GM23338 (cell line): ENCODE measurements at regions not wholly inside any gene's neighbourhood (a gene's known extent, or its start where the extent isn't known, plus 50 kb on each side); places are given as distances from the start of the nearest gene placed in this dataset.
"Not testable (repeated sequence)": the region's sequence is repeated elsewhere in the genome, so short reads cannot be mapped to it uniquely, and the experiment has no call there.

Experiments used
- ATAC-seq: fragments of 200-7000 bp; cut with Tn5 transposase; 3 replicates; pipeline ENCODE4 v1.9.1; 2020
- DNase-seq: peaks from one replicate; pipeline ENCODE4 v3.0.0-alpha.2; 2015; ENCODE audit warnings: low spot score
- H2AFZ ChIP-seq: fragments of 200-600 bp; sonication (generic); 2 replicates; pipeline ENCODE4 v1.8.0; 2016; ENCODE audit warnings: antibody characterized with exemption, mild to moderate bottlenecking, moderate library complexity
- H3F3A ChIP-seq: fragments of 200-600 bp; sonication (generic); replicated peaks from 2 replicates; pipeline ENCODE4 v1.8.0; 2017; ENCODE audit warnings: antibody characterized with exemption, mixed run types, low read depth
- H3K27ac ChIP-seq: fragments of 200-600 bp; sonication (generic); 2 replicates; pipeline ENCODE4 v1.6.1; 2016; ENCODE audit warnings: low read depth
- H3K27me3 ChIP-seq: fragments of 200-600 bp; sonication (generic); 2 replicates; pipeline ENCODE4 v1.8.0; 2016; ENCODE audit warnings: mild to moderate bottlenecking, mixed run types, moderate library complexity; ENCODE audit not compliant: insufficient read depth
- H3K36me3 ChIP-seq: fragments of 200-600 bp; sonication (generic); 2 replicates; pipeline ENCODE4 v1.8.0; 2016; ENCODE audit warnings: mild to moderate bottlenecking; ENCODE audit not compliant: insufficient read depth
- H3K4me1 ChIP-seq: fragments of 200-600 bp; sonication (generic); 2 replicates; pipeline ENCODE4 v1.8.0; 2016; ENCODE audit warnings: mild to moderate bottlenecking, moderate library complexity; ENCODE audit not compliant: insufficient read depth
- H3K4me2 ChIP-seq: fragments of 200-600 bp; sonication (generic); 2 replicates; pipeline ENCODE4 v1.7.1; 2017; ENCODE audit warnings: mixed run types
- H3K4me3 ChIP-seq: fragments of 200-600 bp; sonication (generic); 2 replicates; pipeline ENCODE4 v1.6.1; 2016; ENCODE audit warnings: mixed run types
- H3K79me2 ChIP-seq: fragments of 200-600 bp; sonication (generic); replicated peaks from 2 replicates; pipeline ENCODE4 v1.8.0; 2017; ENCODE audit warnings: mild to moderate bottlenecking; ENCODE audit not compliant: insufficient read depth
- H3K9me2 ChIP-seq: fragments of 200-600 bp; sonication (generic); 2 replicates; pipeline ENCODE4 v1.8.0; 2017; ENCODE audit not compliant: insufficient read depth
- H4K20me1 ChIP-seq: fragments of 200-600 bp; sonication (generic); replicated peaks from 2 replicates; pipeline ENCODE4 v1.8.0; 2017; ENCODE audit warnings: mild to moderate bottlenecking; ENCODE audit not compliant: insufficient read depth
- H3K27ac Mint-ChIP-seq: 2 replicates; pipeline ENCODE4 v1.8.0; 2020; ENCODE audit warnings: inconsistent platforms, mild to moderate bottlenecking, moderate library complexity, mixed read lengths
- H3K27me3 Mint-ChIP-seq: 3 replicates; pipeline ENCODE4 v1.8.0; 2022; ENCODE audit warnings: low read depth, mild to moderate bottlenecking, moderate library complexity, mixed read lengths, inconsistent platforms; ENCODE audit not compliant: insufficient read depth, poor library complexity
- H3K36me3 Mint-ChIP-seq: 3 replicates; pipeline ENCODE4 v1.8.0; 2021; ENCODE audit warnings: low read depth, mild to moderate bottlenecking, inconsistent platforms, moderate library complexity, mixed read lengths
- H3K4me1 Mint-ChIP-seq: 3 replicates; pipeline ENCODE4 v1.8.0; 2020; ENCODE audit warnings: mild to moderate bottlenecking, inconsistent platforms, mixed read lengths
- H3K4me3 Mint-ChIP-seq: 3 replicates; pipeline ENCODE4 v1.8.0; 2021; ENCODE audit warnings: moderate library complexity, mild to moderate bottlenecking, inconsistent platforms, mixed read lengths
- H3K9me3 Mint-ChIP-seq: 3 replicates; pipeline ENCODE4 v1.8.0; 2020; ENCODE audit warnings: moderate library complexity, mild to moderate bottlenecking, inconsistent platforms, mixed read lengths
- CREB1 ChIP-seq: fragments of 250-450 bp; sonication (Bioruptor Pico); IDR thresholded peaks from 2 replicates; pipeline ENCODE4 v1.5.0; 2020; ENCODE audit warnings: low read depth, mild to moderate bottlenecking, moderate library complexity
- EZH2phosphoT487 ChIP-seq: fragments of 200-600 bp; sonication (generic); IDR thresholded peaks from one replicate; pipeline ENCODE4 v1.8.1; 2018; ENCODE audit warnings: antibody characterized with exemption; ENCODE audit not compliant: unreplicated experiment
- POLR2AphosphoS5 ChIP-seq: IDR thresholded peaks from 2 replicates; pipeline ENCODE4 v1.6.1; 2016; ENCODE audit warnings: antibody characterized with exemption, low read depth
- STAT1 ChIP-seq: IDR thresholded peaks from one replicate; pipeline ENCODE4 v1.6.1; 2016; ENCODE audit warnings: antibody characterized with exemption; ENCODE audit not compliant: unreplicated experiment
- ZNF114 ChIP-seq: fragments of 250-450 bp; sonication (Bioruptor Pico); IDR thresholded peaks from 2 replicates; pipeline ENCODE4 v1.5.0; 2020; ENCODE audit warnings: mild to moderate bottlenecking, moderate library complexity
- ZNF331 ChIP-seq: fragments of 250-450 bp; sonication (Bioruptor Pico); IDR thresholded peaks from 2 replicates; pipeline ENCODE4 v1.5.0; 2020; ENCODE audit warnings: low read depth, mild to moderate bottlenecking, moderate library complexity
- TF ChIP-seq, protein P1 (sequence below): IDR thresholded peaks from one replicate; pipeline ENCODE4 v1.6.1; 2018; ENCODE audit warnings: antibody characterized with exemption; ENCODE audit not compliant: unreplicated experiment
- TF ChIP-seq, protein P2 (sequence below): IDR thresholded peaks from 2 replicates; pipeline ENCODE4 v1.6.1; 2016; ENCODE audit warnings: antibody characterized with exemption
- TF ChIP-seq, protein P3 (sequence below): fragments of 250-450 bp; sonication (Bioruptor Pico); IDR thresholded peaks from 2 replicates; pipeline ENCODE4 v1.5.0; 2020; ENCODE audit warnings: mild to moderate bottlenecking, moderate library complexity
- TF ChIP-seq, protein P4 (sequence below), 2 experiments: fragments of 200-600 bp in 1 of 2; sonication (generic) in 1 of 2; conservative IDR thresholded peaks; 2 replicates each; pipeline versions ENCODE4 v1.5.1 to v1.6.1; 2016 to 2017; ENCODE audit warnings: antibody characterized with exemption in 2 of 2, low read depth in 2 of 2, mild to moderate bottlenecking in 2 of 2, moderate library complexity in 1 of 2

DNA sequence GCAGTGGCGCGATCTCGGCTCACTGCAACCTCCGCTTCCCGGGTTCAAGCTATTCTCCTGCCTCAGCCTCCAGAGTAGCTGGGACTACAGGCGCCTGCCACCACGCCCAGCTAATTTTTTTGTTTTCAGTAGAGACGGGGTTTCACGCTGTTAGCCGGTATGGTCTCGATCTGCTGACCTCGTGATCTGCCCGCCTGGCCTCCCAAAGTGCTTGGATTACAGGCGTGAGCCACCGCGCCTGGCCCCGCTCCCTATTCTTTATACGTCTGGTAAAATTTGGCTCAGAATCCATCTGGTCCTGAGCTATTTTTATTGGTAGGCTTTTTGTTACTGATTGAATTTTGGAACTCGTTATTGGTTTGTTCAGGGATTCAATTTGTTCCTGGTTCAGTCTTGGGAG, 336.7 kb downstream of the AEBP2 start:
- not testable (repeated sequence) for H3K9me3 Mint-ChIP-seq, H3K36me3 ChIP-seq, H3K27me3 ChIP-seq, H3K4me1 ChIP-seq, DNase-seq, ATAC-seq, H3K4me2 ChIP-seq, H3K9me2 ChIP-seq, H3F3A ChIP-seq, H3K27ac Mint-ChIP-seq, H3K4me3 ChIP-seq, H3K27ac ChIP-seq, H3K27me3 Mint-ChIP-seq, H3K36me3 Mint-ChIP-seq, H3K4me3 Mint-ChIP-seq, H3K79me2 ChIP-seq, H4K20me1 ChIP-seq
- 0 out of 2 replicates have a peak overlapping the region, but pooled peaks have one; percentile 9 for H2AFZ ChIP-seq
- peaks cover 17% of the 10 kb centered on the region for H3K4me1 Mint-ChIP-seq

DNA sequence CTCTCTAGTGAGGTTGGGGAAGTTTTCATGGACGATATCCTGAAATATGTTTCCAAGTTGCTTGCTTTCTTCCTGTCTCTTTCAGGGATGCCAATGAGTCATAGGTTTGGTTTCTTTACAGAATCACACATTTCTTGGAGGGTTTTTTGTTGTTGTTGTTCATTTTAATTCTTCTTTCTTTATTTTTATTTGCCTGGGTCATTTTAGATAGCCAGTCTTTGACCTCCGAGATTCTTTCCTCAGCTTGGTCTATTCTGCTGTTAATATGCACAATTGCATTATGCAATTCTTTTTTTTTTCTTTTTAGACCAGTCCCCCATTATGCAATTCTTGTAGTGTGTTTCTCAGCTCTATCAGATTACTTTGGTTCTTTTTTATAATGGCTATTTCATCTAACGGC, 338.9 kb downstream of the AEBP2 start:
- Histone ChIP-seq H3K9me2 (peaks cover 3% of the 10 kb centered on the region; the same call in 1 of the 2 replicates), H3K36me3 (no peaks in the 10 kb centered on the region), H3K4me1 (no peaks in the 10 kb centered on the region; the same call in 1 of the 2 replicates), H3K27ac (no peak overlapping the region), H3K27me3 (no peaks in the 10 kb centered on the region), H4K20me1 (no peaks in the 10 kb centered on the region), H3K79me2 (no peaks in the 10 kb centered on the region), H3F3A (no peaks in the 10 kb centered on the region), H3K4me2 (no peak overlapping the region), H2AFZ (no peak overlapping the region), H3K4me3 (no peak overlapping the region)
- Mint-ChIP-seq H3K27ac (no peak overlapping the region), H3K9me3 (no peaks in the 10 kb centered on the region), H3K27me3 (peaks cover 4% of the 10 kb centered on the region), H3K36me3 (no peaks in the 10 kb centered on the region), H3K4me1 (peaks cover 14% of the 10 kb centered on the region), H3K4me3 (no peak overlapping the region)
- DNase-seq (no peak), ATAC-seq (no peak)
- TF ChIP-seq, protein P1, sequence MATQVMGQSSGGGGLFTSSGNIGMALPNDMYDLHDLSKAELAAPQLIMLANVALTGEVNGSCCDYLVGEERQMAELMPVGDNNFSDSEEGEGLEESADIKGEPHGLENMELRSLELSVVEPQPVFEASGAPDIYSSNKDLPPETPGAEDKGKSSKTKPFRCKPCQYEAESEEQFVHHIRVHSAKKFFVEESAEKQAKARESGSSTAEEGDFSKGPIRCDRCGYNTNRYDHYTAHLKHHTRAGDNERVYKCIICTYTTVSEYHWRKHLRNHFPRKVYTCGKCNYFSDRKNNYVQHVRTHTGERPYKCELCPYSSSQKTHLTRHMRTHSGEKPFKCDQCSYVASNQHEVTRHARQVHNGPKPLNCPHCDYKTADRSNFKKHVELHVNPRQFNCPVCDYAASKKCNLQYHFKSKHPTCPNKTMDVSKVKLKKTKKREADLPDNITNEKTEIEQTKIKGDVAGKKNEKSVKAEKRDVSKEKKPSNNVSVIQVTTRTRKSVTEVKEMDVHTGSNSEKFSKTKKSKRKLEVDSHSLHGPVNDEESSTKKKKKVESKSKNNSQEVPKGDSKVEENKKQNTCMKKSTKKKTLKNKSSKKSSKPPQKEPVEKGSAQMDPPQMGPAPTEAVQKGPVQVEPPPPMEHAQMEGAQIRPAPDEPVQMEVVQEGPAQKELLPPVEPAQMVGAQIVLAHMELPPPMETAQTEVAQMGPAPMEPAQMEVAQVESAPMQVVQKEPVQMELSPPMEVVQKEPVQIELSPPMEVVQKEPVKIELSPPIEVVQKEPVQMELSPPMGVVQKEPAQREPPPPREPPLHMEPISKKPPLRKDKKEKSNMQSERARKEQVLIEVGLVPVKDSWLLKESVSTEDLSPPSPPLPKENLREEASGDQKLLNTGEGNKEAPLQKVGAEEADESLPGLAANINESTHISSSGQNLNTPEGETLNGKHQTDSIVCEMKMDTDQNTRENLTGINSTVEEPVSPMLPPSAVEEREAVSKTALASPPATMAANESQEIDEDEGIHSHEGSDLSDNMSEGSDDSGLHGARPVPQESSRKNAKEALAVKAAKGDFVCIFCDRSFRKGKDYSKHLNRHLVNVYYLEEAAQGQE, result no peak
- TF ChIP-seq, protein P2, sequence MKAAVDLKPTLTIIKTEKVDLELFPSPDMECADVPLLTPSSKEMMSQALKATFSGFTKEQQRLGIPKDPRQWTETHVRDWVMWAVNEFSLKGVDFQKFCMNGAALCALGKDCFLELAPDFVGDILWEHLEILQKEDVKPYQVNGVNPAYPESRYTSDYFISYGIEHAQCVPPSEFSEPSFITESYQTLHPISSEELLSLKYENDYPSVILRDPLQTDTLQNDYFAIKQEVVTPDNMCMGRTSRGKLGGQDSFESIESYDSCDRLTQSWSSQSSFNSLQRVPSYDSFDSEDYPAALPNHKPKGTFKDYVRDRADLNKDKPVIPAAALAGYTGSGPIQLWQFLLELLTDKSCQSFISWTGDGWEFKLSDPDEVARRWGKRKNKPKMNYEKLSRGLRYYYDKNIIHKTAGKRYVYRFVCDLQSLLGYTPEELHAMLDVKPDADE, result no peak
- no peak for TF ChIP-seq POLR2AphosphoS5
- no peak for TF ChIP-seq ZNF114 (CRISPR knock-in tag)
- no peak for TF ChIP-seq ZNF331 (CRISPR knock-in tag)
- no peak for TF ChIP-seq CREB1
- TF ChIP-seq, protein P3, sequence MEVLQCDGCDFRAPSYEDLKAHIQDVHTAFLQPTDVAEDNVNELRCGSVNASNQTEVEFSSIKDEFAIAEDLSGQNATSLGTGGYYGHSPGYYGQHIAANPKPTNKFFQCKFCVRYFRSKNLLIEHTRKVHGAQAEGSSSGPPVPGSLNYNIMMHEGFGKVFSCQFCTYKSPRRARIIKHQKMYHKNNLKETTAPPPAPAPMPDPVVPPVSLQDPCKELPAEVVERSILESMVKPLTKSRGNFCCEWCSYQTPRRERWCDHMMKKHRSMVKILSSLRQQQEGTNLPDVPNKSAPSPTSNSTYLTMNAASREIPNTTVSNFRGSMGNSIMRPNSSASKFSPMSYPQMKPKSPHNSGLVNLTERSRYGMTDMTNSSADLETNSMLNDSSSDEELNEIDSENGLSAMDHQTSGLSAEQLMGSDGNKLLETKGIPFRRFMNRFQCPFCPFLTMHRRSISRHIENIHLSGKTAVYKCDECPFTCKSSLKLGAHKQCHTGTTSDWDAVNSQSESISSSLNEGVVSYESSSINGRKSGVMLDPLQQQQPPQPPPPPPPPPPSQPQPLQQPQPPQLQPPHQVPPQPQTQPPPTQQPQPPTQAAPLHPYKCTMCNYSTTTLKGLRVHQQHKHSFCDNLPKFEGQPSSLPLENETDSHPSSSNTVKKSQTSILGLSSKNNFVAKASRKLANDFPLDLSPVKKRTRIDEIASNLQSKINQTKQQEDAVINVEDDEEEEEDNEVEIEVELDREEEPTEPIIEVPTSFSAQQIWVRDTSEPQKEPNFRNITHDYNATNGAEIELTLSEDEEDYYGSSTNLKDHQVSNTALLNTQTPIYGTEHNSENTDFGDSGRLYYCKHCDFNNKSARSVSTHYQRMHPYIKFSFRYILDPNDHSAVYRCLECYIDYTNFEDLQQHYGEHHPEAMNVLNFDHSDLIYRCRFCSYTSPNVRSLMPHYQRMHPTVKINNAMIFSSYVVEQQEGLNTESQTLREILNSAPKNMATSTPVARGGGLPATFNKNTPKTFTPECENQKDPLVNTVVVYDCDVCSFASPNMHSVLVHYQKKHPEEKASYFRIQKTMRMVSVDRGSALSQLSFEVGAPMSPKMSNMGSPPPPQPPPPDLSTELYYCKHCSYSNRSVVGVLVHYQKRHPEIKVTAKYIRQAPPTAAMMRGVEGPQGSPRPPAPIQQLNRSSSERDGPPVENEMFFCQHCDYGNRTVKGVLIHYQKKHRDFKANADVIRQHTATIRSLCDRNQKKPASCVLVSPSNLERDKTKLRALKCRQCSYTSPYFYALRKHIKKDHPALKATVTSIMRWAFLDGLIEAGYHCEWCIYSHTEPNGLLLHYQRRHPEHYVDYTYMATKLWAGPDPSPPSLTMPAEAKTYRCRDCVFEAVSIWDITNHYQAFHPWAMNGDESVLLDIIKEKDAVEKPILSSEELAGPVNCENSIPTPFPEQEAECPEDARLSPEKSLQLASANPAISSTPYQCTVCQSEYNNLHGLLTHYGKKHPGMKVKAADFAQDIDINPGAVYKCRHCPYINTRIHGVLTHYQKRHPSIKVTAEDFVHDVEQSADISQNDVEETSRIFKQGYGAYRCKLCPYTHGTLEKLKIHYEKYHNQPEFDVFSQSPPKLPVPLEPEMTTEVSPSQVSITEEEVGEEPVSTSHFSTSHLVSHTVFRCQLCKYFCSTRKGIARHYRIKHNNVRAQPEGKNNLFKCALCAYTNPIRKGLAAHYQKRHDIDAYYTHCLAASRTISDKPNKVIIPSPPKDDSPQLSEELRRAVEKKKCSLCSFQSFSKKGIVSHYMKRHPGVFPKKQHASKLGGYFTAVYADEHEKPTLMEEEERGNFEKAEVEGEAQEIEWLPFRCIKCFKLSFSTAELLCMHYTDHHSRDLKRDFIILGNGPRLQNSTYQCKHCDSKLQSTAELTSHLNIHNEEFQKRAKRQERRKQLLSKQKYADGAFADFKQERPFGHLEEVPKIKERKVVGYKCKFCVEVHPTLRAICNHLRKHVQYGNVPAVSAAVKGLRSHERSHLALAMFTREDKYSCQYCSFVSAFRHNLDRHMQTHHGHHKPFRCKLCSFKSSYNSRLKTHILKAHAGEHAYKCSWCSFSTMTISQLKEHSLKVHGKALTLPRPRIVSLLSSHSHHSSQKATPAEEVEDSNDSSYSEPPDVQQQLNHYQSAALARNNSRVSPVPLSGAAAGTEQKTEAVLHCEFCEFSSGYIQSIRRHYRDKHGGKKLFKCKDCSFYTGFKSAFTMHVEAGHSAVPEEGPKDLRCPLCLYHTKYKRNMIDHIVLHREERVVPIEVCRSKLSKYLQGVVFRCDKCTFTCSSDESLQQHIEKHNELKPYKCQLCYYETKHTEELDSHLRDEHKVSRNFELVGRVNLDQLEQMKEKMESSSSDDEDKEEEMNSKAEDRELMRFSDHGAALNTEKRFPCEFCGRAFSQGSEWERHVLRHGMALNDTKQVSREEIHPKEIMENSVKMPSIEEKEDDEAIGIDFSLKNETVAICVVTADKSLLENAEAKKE, result no peak
- TF ChIP-seq EZH2phosphoT487, result no peak
- TF ChIP-seq STAT1, result no peak
- TF ChIP-seq, protein P4, sequence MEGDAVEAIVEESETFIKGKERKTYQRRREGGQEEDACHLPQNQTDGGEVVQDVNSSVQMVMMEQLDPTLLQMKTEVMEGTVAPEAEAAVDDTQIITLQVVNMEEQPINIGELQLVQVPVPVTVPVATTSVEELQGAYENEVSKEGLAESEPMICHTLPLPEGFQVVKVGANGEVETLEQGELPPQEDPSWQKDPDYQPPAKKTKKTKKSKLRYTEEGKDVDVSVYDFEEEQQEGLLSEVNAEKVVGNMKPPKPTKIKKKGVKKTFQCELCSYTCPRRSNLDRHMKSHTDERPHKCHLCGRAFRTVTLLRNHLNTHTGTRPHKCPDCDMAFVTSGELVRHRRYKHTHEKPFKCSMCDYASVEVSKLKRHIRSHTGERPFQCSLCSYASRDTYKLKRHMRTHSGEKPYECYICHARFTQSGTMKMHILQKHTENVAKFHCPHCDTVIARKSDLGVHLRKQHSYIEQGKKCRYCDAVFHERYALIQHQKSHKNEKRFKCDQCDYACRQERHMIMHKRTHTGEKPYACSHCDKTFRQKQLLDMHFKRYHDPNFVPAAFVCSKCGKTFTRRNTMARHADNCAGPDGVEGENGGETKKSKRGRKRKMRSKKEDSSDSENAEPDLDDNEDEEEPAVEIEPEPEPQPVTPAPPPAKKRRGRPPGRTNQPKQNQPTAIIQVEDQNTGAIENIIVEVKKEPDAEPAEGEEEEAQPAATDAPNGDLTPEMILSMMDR (conservative IDR thresholded peaks at IDR 0.05; ENCODE audit: low read depth in 2 of 2), result no peak
